GM18858 (cell line): ENCODE measurements at regions not wholly inside any gene's neighbourhood (a gene's known extent, or its start where the extent isn't known, plus 50 kb on each side); places are given as distances from the start of the nearest gene placed in this dataset.

Experiments used
- ATAC-seq: cut with Tn5 transposase; IDR thresholded peaks from one replicate; pipeline ENCODE4 v1.9.1; 2021; ENCODE audit not compliant: unreplicated experiment

- no peak for ATAC-seq
Measured at GRCh38 chr11:115695677-115696364, 191.6 kb upstream of the CADM1 start.

GRCh38 chr11:115693002-115693401, 188.8 kb upstream of the CADM1 start:
- no peak for ATAC-seq

GRCh38 chr11:115691030-115691429, 186.8 kb upstream of the CADM1 start:
- ATAC-seq = no peak

- ATAC-seq = no peak
Measured at GRCh38 chr11:115687934-115688333, 183.7 kb upstream of the CADM1 start.

- ATAC-seq = no peak
Measured at GRCh38 chr11:115684699-115685098, 180.5 kb upstream of the CADM1 start.

GRCh38 chr11:115684135-115684534, 179.9 kb upstream of the CADM1 start:
- no peak for ATAC-seq

GRCh38 chr11:115682888-115683287, 178.7 kb upstream of the CADM1 start:
- ATAC-seq = no peak

- ATAC-seq = no peak
Measured at GRCh38 chr11:115682101-115682500, 177.9 kb upstream of the CADM1 start.

GRCh38 chr11:115679945-115680344, 175.7 kb upstream of the CADM1 start:
- ATAC-seq = no peak

- ATAC-seq = no peak
Measured at GRCh38 chr11:115678942-115679341, 174.7 kb upstream of the CADM1 start.

- no peak for ATAC-seq
Measured at GRCh38 chr11:115677190-115677589, 173.0 kb upstream of the CADM1 start.

- no peak for ATAC-seq
Measured at GRCh38 chr11:115676768-115677167, 172.6 kb upstream of the CADM1 start.

GRCh38 chr11:115676206-115676605, 172.0 kb upstream of the CADM1 start:
- no peak for ATAC-seq

GRCh38 chr11:115674937-115675544, 170.8 kb upstream of the CADM1 start:
- no peak for ATAC-seq

- ATAC-seq = no peak
Measured at GRCh38 chr11:115674176-115674936, 170.1 kb upstream of the CADM1 start.

GRCh38 chr11:115673720-115674119, 169.5 kb upstream of the CADM1 start:
- no peak for ATAC-seq

- ATAC-seq = no peak
Measured at GRCh38 chr11:115672999-115673411, 168.8 kb upstream of the CADM1 start.

GRCh38 chr11:115672412-115672811, 168.2 kb upstream of the CADM1 start:
- no peak for ATAC-seq

- ATAC-seq = no peak
Measured at GRCh38 chr11:115670538-115671205, 166.5 kb upstream of the CADM1 start.

- ATAC-seq = no peak
Measured at GRCh38 chr11:115665958-115666357, 161.7 kb upstream of the CADM1 start.

- ATAC-seq = no peak
Measured at GRCh38 chr11:115665175-115665821, 161.1 kb upstream of the CADM1 start.
